Stimulated activated naive CD4-positive, alpha-beta T cell treated with Interleukin-2 at 50 U/mL for 16 hours (primary cell): ENCODE measurements at regions not wholly inside any gene's neighbourhood (a gene's known extent, or its start where the extent isn't known, plus 50 kb on each side); places are given as distances from the start of the nearest gene placed in this dataset.

ENCODE experiments used
- DNase-seq: peaks from one replicate; lab custom pipeline; 2025; lab: John Stamatoyannopoulos, UW

DNA sequence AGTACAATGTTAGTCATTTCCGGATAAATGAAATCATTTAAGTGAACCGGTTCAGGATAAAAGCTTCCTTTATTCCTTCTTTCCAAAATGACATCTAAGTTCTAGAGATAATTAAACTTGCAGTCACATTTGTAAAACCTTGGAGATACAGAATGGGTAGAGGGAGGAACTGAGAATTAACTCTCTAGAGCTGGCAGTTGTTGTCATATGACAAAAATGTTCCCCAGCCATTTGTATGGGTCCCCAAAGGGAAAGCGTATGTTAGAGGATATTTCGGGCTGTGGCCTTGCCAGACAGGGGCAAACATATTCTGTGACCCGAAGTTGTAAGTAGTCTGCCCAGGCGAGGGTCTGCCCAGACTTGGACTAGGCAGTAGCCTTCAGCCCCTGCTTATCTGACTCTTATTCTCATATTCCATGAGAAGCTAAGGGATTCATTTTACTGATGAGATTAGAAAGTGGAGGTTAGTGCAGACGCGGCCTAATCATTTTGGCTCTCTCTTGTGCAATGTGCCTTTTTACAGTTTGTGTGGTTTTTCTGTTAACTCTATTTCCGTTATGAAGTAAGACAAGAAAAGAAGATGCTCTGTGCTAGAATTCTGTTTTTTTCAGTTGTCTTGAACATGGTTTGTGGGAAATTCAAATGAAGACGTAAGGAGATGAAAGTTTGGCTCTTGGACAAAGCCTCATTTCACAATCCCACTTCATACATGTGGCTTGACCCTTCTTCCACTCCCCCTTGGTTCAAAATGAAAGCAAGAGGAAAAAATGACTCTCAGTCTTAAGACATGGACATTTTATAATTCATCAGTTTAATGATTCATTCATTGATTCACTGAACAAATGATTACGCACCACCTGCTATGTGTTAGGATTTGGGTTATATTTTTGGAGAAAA, 2394.2 kb upstream of the AGA start:
- DNase-seq = no peak

DNA sequence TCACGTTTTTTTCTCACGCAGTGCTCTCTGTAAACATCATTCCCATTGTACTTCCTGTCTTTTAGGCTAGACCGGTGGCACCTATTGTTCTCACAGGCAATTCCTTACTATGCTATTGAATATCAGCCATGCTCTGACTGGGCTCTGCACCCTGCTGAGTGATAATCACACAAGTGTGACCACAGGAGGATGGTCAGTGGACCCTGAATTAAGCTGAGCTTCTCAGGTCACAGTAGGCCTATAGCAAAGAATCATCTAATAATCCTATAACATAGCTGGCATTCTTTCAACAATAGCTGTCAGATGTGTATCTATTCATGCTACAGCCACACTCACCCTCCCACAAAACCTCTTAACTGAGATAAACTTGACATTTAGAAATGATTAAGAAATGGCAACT, 2399.8 kb upstream of the TENM3 start:
- no peak for DNase-seq

DNA sequence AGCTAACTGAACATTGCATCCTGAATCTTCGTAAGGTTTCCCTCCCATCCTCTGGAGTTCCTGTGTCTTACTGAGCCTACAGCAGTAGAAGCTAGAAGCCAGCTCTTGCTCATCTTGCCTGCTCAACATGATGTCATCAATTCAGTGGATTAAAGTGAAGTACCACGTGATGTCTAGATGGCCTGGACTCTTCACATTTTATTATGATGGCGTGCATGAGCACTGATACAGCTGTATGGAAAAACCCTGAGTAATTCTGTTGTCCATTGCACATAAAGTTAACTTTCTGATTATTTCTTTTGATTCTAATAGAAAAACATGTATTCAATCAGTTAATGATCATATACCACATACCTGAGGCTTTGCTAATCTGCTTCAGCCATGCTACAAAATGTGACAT, 2387.7 kb upstream of the TENM3 start:
- no peak for DNase-seq

DNA sequence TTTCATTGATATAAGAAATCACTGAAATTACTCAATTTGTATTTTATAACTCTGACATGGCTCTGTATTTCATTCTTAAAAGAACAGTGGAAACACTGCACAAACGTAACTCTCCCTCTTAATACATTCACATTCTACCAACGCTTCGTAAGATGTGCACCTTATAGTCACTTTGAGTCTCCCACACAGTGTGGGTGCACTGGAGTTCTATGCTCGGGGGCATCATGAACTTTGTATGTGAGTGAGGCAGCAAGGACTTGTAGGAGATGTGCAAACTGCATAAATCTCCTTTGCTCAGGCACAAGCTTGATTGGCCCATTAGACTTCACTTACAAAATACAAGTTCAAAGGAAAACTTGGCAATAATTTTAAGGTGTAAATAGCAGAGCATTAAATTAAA, 2385.0 kb upstream of the TENM3 start:
- no peak for DNase-seq

DNA sequence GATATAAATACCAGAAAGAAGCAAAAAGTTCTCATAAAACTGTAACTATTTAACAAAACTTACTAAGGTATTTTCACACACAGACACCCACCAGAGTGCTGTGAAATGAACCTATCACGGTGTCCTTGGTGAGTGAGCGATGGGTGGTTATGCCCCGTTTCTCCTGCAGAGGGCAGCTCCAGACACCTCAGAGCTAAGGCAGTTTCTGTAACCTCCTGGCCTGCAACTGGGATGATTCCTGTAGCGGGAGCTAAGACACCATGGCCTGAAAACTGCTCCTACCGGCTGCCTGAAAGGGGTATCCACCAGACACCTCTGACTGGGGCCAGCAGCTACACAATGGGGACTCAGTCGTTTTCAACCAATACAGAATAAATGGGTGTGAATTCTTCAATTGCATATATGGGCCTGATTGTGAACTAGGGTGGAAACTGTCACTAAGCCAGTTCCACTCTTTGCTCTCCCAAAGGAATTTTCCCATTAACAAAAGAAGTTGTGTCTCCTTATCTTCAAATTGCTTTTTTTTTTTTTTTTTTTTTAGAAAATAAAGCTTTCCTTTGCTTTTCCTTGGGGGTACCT, 2375.8 kb upstream of the TENM3 start:
- DNase-seq = no peak

DNA sequence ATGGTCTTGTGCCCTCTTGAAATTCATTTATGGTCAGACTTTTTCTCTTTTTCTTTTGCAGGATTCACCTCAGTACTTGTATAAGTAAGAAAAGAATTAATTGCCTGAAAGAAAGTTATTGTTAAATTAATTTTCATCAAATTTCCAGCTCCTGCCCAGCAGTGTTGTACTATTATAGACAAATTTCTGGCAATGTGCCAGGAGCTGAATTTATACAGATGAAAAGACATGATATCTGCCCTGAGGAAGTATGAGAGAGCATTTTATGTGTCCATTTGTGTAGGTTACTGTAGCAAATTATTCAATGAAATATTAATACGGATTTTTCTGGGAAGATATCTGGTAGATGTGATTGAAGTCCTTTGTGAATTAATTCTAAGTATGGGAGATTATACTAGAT, 2371.5 kb upstream of the TENM3 start:
- no peak for DNase-seq

DNA sequence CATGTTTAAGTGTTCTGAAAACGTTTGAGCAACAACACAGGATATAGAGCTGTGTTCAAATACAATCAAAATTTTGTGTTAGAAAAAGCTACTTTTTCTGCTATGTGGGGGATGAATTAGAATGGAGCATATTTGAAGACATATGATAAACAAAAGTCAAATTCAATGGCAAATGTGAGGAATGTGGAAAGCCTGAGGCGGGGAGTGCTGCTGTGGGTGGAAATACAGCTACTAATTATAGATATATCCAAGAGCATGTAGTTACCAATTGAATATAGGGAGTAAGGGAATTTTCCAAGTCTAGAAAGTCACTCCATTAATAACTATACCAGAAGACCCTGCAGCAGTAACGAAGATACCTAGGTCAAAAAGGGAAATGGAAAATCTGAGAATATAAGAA, 2370.4 kb upstream of the TENM3 start:
- no peak for DNase-seq

DNA sequence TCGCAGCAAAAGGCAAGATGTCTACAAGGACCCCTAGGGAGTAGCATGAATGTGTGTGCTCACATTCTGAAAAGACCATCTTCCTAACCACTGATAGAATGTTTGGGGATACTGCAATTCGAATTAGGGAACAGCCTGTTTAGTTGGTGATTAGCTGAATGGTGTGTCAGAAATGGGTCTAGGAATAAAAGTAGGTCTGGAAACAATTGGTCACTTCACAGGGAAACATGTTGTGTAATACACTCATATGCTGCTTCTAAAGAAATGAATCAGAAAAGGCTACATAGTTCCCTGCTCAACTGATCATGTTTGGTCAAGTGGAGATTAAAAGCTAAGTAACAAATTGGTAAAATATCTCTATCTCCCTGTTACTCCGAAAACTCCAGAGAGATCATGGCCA, 2362.4 kb upstream of the TENM3 start:
- no peak for DNase-seq

DNA sequence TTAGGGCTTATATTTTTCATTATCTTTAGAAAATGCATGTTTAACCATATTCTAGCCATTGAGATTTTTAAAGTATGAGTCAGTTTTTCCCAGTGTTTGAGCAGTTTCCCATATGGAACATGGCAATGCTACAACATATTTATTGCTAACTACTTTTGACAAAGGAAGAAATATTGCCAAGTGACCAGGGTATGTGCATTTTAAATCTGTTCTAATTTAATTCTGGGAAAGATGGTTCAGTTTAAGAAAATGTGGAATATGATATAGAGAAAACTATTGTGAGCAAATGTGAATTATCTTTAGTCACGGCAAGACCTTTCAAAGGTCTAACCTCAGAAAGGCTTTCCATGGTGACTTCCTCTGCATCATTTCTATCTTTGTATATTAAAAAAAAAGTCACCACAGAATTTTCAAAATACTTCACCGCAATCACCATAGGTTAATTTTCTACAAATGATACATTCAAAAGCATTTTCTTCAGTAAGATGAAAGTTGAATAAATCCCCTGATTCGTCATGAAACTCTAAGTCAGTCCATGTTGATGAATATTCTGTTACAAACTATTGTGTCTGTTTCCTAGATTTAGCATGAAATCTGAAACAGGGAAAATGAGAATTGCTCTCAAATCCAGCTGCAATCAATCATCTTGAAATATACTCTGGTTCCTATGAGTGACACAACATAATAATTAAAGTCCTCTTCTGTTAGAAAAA, 2349.0 kb upstream of the TENM3 start:
- no peak for DNase-seq

DNA sequence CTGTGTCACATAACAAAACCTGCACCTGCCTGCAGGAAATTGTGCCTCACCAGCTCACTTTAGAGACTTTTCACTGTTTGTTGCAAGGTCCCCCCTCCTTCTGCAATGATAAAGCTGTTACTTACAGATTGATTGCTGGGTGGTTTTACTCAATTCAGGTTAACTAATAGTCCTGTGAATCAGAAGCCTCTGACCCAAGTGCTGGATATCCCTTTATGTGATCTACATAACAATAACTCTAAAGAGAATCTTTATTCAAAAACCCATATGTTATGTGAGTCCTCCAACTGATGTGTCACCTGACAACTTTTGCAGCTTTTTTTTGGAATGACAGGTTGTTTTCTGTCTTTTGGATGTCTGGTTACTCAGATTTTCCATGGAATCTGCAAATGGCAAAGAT, 2323.6 kb upstream of the TENM3 start:
- no peak for DNase-seq

DNA sequence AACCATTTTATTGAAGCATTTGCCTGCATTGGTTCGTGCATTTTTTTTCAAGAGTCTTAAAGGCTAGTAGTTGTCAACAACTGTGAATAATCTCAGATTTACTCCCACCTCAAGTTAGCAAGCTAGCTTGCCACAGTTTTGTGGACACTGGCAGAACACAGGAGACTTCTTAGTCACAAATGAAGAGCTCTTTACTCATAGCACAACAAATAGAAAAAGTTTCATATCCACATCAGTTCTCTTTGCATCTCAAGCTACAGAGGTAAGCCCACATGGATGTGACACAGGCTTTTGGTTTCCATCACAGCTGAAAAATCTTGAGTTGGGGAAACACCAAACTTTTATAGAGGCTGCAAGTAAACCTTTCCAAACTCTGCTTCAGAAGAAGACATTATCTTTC, 2315.7 kb upstream of the TENM3 start:
- no peak for DNase-seq

DNA sequence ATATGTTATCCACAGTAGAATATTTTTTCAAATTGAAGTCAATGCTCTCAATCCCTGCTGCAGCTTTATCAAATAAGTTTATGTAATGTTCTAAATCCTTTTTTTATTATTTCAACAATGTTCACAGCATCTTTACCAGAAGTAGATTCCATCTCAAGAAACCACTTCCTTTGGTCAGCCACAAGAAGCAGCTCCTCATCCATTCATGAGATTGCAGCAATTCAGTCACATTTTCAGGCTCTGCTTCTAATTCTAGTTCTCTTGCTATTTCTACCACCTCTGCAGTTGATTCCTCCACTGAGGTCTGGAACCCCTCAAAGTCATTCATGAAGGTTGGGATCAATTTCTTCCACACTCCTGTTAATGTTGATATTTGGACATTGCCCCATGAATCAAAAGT, 2301.3 kb upstream of the TENM3 start:
- DNase-seq = no peak

DNA sequence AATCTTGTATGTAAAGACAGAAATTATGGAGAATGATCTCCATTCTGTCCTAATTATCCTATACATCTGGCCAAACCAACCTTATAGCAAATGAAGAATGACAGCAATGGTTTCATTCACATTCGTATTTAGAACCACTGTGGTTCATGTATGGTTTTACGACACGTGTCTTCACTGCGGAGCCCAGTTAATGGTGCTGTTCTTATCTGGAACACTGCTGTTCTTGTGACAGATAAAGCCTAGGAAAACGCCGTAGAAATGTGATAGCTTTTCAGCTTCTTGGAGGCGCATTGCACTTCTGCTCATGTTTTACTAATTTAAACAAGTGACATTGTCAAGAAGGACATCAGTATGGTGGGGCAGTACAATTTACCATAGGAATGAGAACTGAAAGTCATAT, 2266.4 kb upstream of the TENM3 start:
- DNase-seq = no peak

DNA sequence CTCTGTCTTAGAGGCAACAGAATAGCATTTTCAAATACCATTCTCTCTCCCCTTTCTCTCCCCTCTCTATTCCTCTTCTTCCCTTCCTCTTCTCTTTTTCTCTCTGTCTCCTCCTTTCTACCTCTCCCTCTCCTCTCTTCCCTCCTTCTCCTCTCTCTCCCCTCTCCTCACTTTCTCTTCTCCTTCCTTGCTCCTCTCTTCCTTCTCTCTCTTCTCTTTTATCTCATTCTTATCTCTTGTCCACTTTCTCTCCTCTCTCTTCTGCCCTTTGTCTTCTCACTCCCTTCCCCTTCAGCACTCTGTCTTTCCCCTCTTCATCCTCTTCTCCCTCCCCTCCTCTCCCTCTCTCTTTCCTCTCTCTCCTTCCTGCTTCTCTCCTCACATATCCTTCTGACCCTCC, 2265.8 kb upstream of the TENM3 start:
- DNase-seq = no peak

DNA sequence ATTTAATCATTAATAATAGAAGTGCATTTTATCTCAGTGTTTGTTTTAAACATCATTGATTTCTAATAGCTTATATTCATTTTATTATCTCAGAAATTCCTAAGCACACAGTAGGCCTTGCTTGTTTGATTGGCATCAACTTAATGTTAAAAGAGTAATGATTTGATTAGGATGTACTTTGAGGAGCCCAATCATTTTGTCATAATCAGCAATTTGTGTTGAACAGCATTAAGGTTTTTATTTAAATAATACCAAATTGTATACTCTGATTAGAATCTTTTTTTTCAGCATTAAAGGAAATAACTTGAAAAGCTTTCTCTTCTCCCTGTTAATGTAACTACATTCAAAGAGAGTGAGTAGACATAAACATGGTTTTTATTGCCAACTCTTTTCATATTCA, 2262.0 kb upstream of the TENM3 start:
- DNase-seq = no peak

DNA sequence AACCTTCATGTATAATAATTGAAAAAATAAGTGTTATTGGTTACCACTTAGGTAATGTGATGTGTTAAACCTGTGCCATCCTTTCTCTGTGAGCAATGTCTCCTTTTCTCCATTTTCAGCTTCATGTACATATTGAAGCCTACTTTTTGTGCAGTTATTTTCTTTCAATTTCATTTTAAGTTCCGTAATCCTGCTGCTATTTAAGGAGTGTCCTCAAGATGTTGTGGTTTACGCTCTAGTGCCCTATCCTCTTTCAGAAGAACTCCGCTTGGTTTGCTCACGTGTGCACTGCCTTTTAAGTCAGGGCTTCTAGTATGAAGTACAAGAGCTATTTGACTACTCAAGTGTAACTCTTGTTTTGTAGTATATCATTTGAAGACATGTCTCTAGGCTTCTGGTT, 2253.2 kb upstream of the TENM3 start:
- no peak for DNase-seq

DNA sequence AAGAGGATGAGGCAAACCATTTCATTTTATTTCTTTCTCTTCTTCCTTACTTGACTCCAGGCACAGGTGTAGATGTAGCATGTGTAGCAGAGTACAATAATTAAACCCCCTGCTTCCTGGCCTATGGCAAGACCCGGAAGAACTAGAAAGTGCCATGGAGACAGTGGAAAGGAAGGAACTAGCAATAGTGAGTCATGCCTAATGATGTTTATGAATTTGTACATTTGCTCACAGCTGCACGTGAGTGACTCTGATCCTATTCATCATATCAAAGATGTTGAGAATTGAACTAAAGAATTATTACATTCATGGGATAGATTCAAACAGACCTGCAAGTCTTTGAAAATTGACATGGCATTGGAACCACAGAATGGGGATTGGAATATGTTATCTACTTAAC, 2233.9 kb upstream of the TENM3 start:
- DNase-seq = no peak

DNA sequence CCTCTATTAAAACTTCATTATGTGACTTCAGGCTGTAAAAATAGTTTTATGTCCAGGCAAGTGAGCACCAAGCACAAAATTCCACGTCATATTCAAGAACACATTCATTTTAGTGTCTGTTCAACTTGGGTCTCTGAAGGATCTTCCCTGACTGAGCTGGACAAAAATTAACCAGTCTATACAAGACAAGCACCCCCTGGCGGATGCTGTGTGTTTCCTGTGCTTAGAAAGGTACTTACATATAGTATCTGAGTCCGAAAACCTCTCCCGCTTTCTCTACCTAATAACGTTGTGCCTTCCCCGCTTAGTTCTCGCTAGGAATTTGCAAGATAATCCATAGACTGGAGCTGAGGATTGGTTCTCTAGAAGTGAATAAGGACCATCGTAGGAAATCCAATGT, 2214.5 kb upstream of the TENM3 start:
- no peak for DNase-seq

DNA sequence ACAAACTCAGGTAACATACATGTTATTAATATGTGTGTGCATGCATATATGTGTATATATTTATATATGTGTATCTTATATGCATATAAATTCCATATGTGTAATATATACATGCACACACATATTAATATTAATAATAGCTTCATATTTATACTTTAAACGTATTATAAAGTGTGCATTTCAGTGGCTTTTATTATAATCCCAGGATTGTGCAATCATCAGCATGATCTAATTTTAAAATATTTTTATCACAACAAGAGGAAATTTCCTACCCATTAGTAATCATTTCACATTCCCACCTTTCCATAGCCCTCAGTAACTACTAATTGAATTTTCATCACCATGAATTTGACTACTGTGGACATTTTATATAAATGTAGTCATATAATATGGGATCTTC, 2211.9 kb upstream of the TENM3 start:
- DNase-seq = no peak

DNA sequence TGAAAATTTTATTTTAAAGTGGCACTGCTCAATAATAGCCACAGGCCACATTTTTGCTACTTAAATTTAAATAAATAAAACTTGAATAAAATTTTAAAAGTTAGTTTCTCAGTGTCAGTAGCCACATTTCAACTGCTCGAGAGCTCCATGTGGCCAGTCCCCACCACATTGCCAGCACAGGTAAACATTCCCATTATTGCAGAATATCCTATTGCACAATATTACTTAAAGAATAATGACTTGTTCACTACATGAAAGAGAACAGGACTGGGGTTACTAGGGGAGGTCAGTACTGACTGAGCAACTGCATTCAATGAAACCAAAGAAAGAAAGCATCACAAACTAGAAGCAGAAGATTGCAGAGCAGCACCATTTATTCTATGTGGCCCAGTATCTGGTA, 2201.6 kb upstream of the TENM3 start:
- DNase-seq = no peak

DNA sequence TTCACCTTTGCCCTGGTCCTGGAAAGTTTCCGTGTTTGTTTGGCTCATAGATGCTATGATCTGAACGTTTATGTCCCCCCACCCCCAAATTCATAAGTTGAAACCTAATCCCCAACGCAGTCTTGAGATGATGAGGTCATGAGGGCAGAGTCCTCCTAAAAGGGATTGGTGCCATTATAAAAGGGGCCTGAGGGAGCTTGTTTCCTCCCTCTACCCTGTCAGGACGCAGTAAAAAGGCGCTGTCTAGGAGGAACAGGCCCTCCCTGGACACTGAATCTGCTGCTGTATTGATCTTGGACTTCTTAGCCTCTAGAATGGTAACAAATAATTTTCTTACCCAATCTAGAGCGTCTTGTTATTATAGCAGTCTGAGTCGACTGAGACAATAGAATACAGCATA, 2190.6 kb upstream of the TENM3 start:
- no peak for DNase-seq

DNA sequence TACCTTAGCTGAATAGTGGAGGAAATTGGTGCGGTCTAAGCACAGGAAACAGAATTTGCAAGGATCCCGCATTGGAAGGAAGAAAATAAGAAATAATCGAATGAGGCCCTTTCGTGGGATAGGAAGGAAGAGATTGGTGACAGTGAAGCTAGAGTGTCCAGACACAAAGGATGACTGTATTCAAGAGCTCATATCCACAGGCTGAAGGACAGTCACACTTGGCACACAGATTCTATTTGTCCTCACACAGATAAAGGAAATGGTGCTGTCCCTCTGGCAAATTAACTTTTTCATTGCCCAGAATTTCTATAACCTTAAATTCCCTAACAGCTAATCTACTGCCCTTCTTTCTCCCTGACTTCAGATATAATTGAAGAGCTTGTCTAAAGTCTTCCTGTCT, 2188.9 kb upstream of the TENM3 start:
- no peak for DNase-seq

DNA sequence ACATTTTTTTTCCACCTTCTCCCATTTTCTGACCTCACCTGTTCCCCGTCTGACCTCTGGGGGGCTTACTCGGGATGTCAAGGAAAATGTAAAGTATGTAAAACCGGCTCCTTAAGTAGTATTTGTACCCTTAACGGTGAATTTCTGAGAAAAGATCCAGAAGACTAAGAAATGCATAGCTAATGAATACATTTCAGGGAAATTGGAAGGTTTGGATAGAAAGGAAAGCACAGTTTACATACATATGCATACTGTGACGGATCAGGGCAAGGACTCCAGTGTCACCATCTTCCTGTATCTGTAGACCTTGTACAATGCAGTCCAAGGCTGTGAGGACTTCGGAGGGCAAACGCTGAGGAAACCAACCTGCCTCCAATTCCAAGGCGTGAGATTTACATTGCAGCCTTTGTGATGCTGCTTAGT, 2185.9 kb upstream of the TENM3 start:
- no peak for DNase-seq
